Mammary epithelial cell (primary cell): ENCODE measurements at regions not wholly inside any gene's neighbourhood (a gene's known extent, or its start where the extent isn't known, plus 50 kb on each side); places are given as distances from the start of the nearest gene placed in this dataset.

ENCODE experiments used
- EZH2 ChIP-seq: IDR thresholded peaks from 2 replicates; pipeline ENCODE4 v1.6.1; 2012; ENCODE audit warnings: low read length, inconsistent platforms, borderline replicate concordance
- TF ChIP-seq, protein P1 (sequence below), 2 donors: IDR thresholded peaks in 1 of 2; conservative IDR thresholded peaks in 1 of 2; 2 replicates each; pipeline ENCODE4 v1.5.1; 2011 to 2012; ENCODE audit warnings: inconsistent platforms in 2 of 2, low read length in 2 of 2, mild to moderate bottlenecking in 2 of 2, control low read depth in 1 of 2, low read depth in 1 of 2; ENCODE audit not compliant: insufficient read depth in 1 of 2; ENCODE audit errors: extremely low read depth in 1 of 2

DNA sequence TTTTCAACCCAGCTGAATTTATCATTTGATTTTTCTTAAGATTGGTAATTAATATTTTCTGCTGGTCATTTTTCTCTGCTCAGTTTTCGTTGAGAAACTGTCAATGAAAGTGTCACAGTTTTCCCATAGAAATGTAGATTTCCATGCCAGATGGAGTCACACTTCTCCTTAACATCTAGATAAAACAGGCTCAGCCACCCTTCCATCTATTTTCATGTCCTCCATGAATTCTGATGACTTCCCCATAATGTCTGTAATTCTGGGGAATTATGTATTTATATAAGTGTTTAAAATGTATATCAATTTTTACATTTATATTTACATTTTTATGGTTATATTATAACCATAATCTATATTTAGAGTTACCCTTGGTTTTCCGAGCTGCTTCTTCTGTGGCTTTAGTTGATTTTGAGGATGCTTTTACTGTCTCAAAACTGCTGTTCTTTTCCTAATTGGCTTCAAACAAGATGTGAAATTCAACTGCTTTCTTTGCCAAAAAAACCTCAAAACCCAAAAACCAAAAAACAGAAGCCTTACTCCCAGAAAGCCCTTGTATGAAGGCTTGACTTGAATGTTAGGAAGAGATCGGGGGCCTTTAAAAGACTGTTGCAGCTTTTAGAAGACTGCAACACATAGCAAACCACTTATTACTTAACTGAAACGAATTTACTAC is 95.4 kb upstream of the CDCA7L start:
- TF ChIP-seq, protein P1, sequence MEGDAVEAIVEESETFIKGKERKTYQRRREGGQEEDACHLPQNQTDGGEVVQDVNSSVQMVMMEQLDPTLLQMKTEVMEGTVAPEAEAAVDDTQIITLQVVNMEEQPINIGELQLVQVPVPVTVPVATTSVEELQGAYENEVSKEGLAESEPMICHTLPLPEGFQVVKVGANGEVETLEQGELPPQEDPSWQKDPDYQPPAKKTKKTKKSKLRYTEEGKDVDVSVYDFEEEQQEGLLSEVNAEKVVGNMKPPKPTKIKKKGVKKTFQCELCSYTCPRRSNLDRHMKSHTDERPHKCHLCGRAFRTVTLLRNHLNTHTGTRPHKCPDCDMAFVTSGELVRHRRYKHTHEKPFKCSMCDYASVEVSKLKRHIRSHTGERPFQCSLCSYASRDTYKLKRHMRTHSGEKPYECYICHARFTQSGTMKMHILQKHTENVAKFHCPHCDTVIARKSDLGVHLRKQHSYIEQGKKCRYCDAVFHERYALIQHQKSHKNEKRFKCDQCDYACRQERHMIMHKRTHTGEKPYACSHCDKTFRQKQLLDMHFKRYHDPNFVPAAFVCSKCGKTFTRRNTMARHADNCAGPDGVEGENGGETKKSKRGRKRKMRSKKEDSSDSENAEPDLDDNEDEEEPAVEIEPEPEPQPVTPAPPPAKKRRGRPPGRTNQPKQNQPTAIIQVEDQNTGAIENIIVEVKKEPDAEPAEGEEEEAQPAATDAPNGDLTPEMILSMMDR (conservative IDR thresholded peaks at IDR 0.05 in 1 of 2, IDR thresholded peaks at IDR 0.05 in 1 of 2; ENCODE audit: extremely low read depth in 1 of 2, insufficient read depth in 1 of 2, low read depth in 1 of 2, low read length in 2 of 2), result no peak
- TF ChIP-seq EZH2, result no peak
